Chondrocyte (in vitro differentiated cells): ENCODE measurements at regions not wholly inside any gene's neighbourhood (a gene's known extent, or its start where the extent isn't known, plus 50 kb on each side); places are given as distances from the start of the nearest gene placed in this dataset.
A peak's percentile ranks its signal among the peaks of the same experiment; 100 is the strongest.

Source experiments
- DNase-seq: peaks from one replicate; pipeline ENCODE4 v3.0.0; 2021; ENCODE audit warnings: mixed read lengths, low spot score
- H3K27ac Mint-ChIP-seq: one replicate; pipeline ENCODE4 v1.8.0; 2021; ENCODE audit warnings: mild to moderate bottlenecking, moderate library complexity, mixed read lengths; ENCODE audit not compliant: unreplicated experiment
- H3K27me3 Mint-ChIP-seq: 2 replicates; pipeline ENCODE4 v1.8.0; 2021; ENCODE audit warnings: low read depth, mixed read lengths
- H3K36me3 Mint-ChIP-seq: 2 replicates; pipeline ENCODE4 v1.8.0; 2021; ENCODE audit warnings: low read depth, mixed read lengths
- H3K4me1 Mint-ChIP-seq: 2 replicates; pipeline ENCODE4 v1.8.0; 2021; ENCODE audit warnings: low read depth, mild to moderate bottlenecking, mixed read lengths
- H3K4me3 Mint-ChIP-seq: one replicate; pipeline ENCODE4 v1.8.0; 2021; ENCODE audit warnings: mild to moderate bottlenecking, moderate library complexity, mixed read lengths; ENCODE audit not compliant: unreplicated experiment
- H3K9me3 Mint-ChIP-seq: 2 replicates; pipeline ENCODE4 v1.8.0; 2021; ENCODE audit warnings: low read depth, mixed read lengths
- CTCF ChIP-seq: fragments of 200-600 bp; sonication (generic); IDR thresholded peaks from 2 replicates; pipeline ENCODE4 v1.5.0; 2021; ENCODE audit warnings: antibody characterized with exemption, mild to moderate bottlenecking, moderate library complexity

GRCh38 chr12:83465632-83466031 is 778.9 kb downstream of the TMTC2 start:
- Mint-ChIP-seq H3K9me3 (peaks cover 2% of the 10 kb centered on the region), H3K36me3 (no peaks in the 10 kb centered on the region), H3K4me1 (peaks cover 5% of the 10 kb centered on the region), H3K27ac (no peak overlapping the region), H3K4me3 (no peak overlapping the region), H3K27me3 (peaks cover 7% of the 10 kb centered on the region)
- DNase-seq, result no peak
- no peak for TF ChIP-seq CTCF

DNA sequence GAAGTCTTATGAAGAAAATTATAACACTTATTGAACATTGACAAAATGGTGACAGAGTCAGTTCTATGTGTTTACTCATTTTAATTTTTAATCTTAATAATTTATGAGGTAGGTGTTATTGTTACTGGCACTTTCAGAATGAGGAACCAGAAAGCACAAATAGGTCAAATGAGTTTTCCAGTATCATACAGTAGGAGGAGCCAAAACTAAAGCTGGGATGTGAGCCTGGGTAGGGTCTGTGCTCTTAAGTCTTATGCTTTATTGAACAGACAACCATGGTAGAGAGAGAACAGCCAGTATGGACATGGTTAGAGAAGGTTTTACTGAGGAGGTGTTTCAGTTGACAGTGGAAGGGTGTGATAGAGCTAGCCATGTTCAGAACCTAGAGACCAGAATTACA is 775.7 kb downstream of the TMTC2 start:
- peaks cover 3% of the 10 kb centered on the region for H3K27me3 Mint-ChIP-seq
- H3K4me3 Mint-ChIP-seq, result no peak overlapping the region
- H3K9me3 Mint-ChIP-seq, result peaks cover 5% of the 10 kb centered on the region
- H3K4me1 Mint-ChIP-seq, result peaks cover 10% of the 10 kb centered on the region
- no peaks in the 10 kb centered on the region for H3K36me3 Mint-ChIP-seq
- TF ChIP-seq CTCF, result no peak
- DNase-seq, result no peak
- H3K27ac Mint-ChIP-seq, result no peak overlapping the region

DNA sequence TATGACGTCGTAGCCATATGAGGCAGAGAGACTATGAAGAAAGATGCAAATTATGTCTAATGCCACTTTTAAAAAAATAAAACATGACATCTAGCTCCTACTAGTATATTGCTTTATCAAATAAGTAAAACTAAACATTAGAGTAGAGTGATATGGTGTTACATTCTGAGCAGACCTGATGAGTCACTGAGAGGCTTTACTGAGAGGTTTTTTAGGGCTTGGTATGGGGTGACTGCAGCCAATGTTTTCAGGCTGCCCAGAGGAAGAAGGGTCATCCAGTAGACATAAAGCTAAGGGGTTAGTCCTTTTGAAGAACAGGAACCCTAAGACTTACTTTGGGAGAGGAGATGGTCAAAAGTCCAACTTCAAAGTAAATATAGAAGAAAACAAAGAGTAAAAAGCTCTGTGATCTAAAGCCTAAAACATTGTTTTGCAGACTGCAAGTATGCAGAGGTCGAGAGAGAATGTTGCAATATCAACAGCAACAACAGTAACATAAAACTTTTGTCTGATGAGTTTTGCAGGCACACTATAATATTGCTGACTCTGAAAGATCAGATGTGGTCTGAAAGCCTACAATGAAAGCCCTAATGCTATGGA is 774.7 kb downstream of the TMTC2 start:
- no peak overlapping the region for H3K4me3 Mint-ChIP-seq
- H3K36me3 Mint-ChIP-seq, result no peaks in the 10 kb centered on the region
- TF ChIP-seq CTCF, result no peak
- H3K27me3 Mint-ChIP-seq, result peaks cover 3% of the 10 kb centered on the region
- no peak overlapping the region for H3K27ac Mint-ChIP-seq
- DNase-seq, result no peak
- H3K4me1 Mint-ChIP-seq, result peaks cover 11% of the 10 kb centered on the region
- peaks cover 5% of the 10 kb centered on the region for H3K9me3 Mint-ChIP-seq

- no peak for DNase-seq
- Mint-ChIP-seq H3K27ac (no peak overlapping the region), H3K9me3 (no peaks in the 10 kb centered on the region), H3K27me3 (peaks cover 4% of the 10 kb centered on the region), H3K36me3 (no peaks in the 10 kb centered on the region), H3K4me3 (no peak overlapping the region), H3K4me1 (no peaks in the 10 kb centered on the region)
- TF ChIP-seq CTCF, result no peak
Observed at GRCh38 chr12:83451189-83451588, 764.5 kb downstream of the TMTC2 start.

DNA sequence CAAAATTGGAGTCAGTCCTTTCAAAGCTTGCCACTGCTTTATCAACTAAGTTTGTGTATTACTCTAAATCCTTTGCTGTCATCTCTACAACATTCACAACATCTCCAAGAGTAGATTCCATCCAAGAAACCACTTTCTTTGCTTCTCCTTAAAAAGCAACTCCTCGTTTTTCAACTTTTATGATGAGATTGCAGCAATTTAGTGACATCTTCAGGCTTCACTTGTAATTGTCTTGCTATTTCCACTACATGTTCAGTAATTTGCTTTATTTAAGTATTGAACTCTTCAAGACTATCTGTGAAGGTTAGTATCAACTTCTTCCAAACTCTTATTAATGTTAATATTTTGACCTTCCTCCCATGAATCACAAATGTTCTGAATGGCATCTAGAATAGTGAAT is 747.9 kb downstream of the TMTC2 start:
- no peak overlapping the region for H3K27ac Mint-ChIP-seq

More for the DNA sequence above, 747.9 kb downstream of the TMTC2 start:
- Mint-ChIP-seq H3K4me3 (no peak overlapping the region), H3K36me3 (no peaks in the 10 kb centered on the region), H3K27me3 (no peaks in the 10 kb centered on the region), H3K9me3 (peaks cover 17% of the 10 kb centered on the region), H3K4me1 (peaks cover 5% of the 10 kb centered on the region)
- no peak for DNase-seq
- TF ChIP-seq CTCF, result peak; percentile 62
